ENCODE measurements at regions not wholly inside any gene's neighbourhood (a gene's known extent, or its start where the extent isn't known, plus 50 kb on each side); places are given as distances from the start of the nearest gene placed in this dataset.

GRCh38 chr5:99706160-99706559 lies 777.4 kb upstream of the CHD1 start:
- no peak overlapping the region for H3K4me3 ChIP-seq (ENCODE audit: low read depth, low read length)
- no peak for DNase-seq (ENCODE audit: low read depth)

DNA sequence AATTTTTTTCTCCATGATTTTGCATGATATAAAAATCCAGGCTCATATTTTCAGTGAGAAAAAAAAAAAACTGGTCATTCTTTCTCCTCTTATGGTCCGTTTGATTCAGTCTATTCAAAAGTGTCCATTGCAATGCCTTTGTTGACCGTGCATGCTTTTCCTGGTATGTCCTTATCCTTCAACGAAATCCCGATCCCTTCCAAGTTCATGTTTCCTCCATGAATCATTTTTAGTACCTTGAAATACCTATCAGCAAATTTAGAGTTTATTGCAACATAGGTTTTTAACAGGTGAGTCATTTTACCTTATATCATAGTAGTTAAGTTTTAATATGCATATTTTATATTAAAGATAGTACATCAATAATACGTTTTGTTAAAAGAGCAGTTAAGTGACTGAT lies 773.8 kb upstream of the CHD1 start:
- no peak overlapping the region for H3K4me3 ChIP-seq (ENCODE audit: low read depth, low read length)
- TF ChIP-seq, protein P1, sequence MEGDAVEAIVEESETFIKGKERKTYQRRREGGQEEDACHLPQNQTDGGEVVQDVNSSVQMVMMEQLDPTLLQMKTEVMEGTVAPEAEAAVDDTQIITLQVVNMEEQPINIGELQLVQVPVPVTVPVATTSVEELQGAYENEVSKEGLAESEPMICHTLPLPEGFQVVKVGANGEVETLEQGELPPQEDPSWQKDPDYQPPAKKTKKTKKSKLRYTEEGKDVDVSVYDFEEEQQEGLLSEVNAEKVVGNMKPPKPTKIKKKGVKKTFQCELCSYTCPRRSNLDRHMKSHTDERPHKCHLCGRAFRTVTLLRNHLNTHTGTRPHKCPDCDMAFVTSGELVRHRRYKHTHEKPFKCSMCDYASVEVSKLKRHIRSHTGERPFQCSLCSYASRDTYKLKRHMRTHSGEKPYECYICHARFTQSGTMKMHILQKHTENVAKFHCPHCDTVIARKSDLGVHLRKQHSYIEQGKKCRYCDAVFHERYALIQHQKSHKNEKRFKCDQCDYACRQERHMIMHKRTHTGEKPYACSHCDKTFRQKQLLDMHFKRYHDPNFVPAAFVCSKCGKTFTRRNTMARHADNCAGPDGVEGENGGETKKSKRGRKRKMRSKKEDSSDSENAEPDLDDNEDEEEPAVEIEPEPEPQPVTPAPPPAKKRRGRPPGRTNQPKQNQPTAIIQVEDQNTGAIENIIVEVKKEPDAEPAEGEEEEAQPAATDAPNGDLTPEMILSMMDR (IDR thresholded peaks at IDR 0.05; ENCODE audit: insufficient read depth, low read depth, low read length, missing control alignments): no peak
- no peak for DNase-seq (ENCODE audit: low read depth)

More at GRCh38 chr5:99706160-99706559, 777.4 kb upstream of the CHD1 start:
- TF ChIP-seq, protein P1 (IDR thresholded peaks at IDR 0.05; ENCODE audit: insufficient read depth, low read depth, low read length, missing control alignments): no peak

DNA sequence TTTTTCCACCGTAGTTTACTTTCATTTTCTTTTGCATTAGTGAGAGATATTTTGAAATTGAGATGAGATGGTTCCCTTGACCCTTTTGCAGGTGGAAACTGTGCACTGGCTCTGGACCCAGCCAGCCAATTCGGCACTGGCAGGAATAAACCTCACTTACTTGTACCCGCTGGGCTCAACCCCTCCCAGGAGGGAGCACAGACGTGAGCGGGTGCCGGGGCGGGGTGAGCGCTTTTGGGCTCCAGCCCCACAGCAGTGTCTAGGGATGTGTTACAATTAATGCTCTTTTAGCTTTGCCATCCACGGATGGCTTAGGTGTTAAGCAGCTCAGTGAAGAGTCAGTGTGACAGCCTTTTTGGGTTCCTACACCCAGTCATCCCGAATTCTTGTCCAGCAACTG lies 766.1 kb upstream of the CHD1 start:
- TF ChIP-seq, protein P1 (IDR thresholded peaks at IDR 0.05; ENCODE audit: insufficient read depth, low read depth, low read length, missing control alignments): no peak
- no peak for DNase-seq (ENCODE audit: low read depth)
- no peak overlapping the region for H3K4me3 ChIP-seq (ENCODE audit: low read depth, low read length)

GRCh38 chr5:99686538-99686937 lies 757.7 kb upstream of the CHD1 start:
- no peak for DNase-seq (ENCODE audit: low read depth)
- TF ChIP-seq, protein P1 (IDR thresholded peaks at IDR 0.05; ENCODE audit: insufficient read depth, low read depth, low read length, missing control alignments): no peak
- no peak overlapping the region for H3K4me3 ChIP-seq (ENCODE audit: low read depth, low read length)

DNA sequence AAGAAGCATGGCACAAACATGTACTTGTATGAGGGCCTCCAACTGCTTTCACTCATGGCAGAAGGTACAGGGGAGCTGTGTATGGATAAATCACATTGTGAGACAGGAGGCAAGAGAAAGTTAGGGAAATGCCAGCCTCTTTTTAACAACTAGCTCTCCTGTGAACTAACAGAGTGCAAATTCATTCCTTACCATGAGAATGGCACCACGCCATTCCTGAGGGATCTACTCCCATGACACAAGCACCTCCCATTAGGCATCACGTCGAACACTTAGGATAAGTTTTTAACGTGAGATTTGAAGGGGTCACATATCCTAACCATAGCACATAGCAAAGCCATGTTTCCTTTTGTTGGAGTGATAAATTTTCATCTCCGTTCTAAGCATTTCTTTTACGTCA lies 747.2 kb upstream of the CHD1 start:
- TF ChIP-seq, protein P1 (IDR thresholded peaks at IDR 0.05; ENCODE audit: insufficient read depth, low read depth, low read length, missing control alignments): no peak
- no peak overlapping the region for H3K4me3 ChIP-seq (ENCODE audit: low read depth, low read length)
- no peak for DNase-seq (ENCODE audit: low read depth)

- no peak for DNase-seq (ENCODE audit: low read depth)
- TF ChIP-seq, protein P1 (IDR thresholded peaks at IDR 0.05; ENCODE audit: insufficient read depth, low read depth, low read length, missing control alignments): no peak
- no peak overlapping the region for H3K4me3 ChIP-seq (ENCODE audit: low read depth, low read length)
Measured at GRCh38 chr5:99674101-99674500, 745.3 kb upstream of the CHD1 start.

DNA sequence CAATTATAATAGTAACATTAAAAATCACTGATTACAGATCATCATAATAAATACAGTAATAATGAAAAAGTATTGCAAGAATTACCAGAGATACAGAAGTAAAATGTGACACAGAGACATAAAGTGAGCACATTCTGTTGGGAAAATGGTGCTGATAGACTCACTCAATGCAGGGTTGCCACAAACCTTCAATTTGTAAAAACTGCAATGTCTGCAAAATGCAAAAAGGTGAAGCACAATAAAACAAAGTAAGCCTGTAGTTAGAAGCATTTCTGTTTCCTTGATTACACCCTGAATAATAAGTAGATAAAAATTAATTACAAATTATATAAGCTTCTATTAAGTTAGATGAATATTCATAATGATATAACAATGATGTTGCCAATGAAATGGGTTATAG lies 736.2 kb upstream of the CHD1 start:
- DNase-seq (ENCODE audit: low read depth): no peak
- H3K4me3 ChIP-seq (ENCODE audit: low read depth, low read length): no peak overlapping the region
- TF ChIP-seq, protein P1 (IDR thresholded peaks at IDR 0.05; ENCODE audit: insufficient read depth, low read depth, low read length, missing control alignments): no peak
